ENCODE measurements at regions not wholly inside any gene's neighbourhood (a gene's known extent, or its start where the extent isn't known, plus 50 kb on each side); places are given as distances from the start of the nearest gene placed in this dataset.
"Not testable (repeated sequence)": the region's sequence is repeated elsewhere in the genome, so short reads cannot be mapped to it uniquely, and the experiment has no call there.

DNA sequence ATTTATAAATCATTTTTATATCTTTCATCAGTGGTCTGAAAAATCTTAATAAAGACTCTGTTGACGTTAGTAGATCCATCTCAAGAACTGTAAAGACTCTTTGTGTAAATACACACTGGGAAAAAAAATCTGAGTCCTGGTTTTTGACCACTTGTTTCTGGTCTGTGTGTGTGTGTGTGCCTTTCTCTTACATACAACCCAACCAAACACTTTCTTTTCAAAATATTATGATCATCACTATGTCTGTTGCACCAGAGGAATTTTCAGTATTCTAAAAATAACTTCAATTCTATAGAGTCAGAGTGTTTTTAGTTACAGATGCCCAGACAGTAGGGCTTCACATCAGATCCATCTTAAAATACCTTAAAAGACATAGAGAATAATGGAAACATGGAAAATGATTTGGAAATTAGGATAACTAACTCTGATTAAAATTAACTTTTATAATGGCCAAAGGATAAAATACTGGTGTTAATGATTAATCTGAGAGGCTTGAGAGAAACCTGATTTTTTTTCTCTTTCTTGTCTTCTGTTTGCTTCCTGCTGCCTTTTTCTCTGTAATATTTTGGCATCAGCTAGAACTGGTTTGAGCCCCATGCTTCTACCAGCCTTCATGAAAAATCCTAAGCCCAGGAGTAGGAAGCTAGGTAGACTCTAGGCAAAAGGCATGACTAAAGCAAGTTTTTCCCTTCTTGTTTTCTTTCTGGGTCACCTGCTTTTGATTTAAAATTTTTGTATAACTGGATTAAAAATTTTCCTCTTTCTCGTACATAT, 99.7 kb downstream of the ATXN3L start:
- Histone ChIP-seq H3K4me2 (ENCODE audit: low read length) (no peak overlapping the region), H3K79me1 (ENCODE audit: low read length) (no peaks in the 10 kb centered on the region), H3K27ac (ENCODE audit: low read depth, low read length) (no peak overlapping the region), H3K4me1 (ENCODE audit: control insufficient read depth, low read depth, low read length) (no peaks in the 10 kb centered on the region), H3K4ac (ENCODE audit: low read depth, low read length) (no peak overlapping the region), H3K4me3 (ENCODE audit: low read length) (no peak overlapping the region), H3K56ac (ENCODE audit: low read length) (no peak overlapping the region), H3K23ac (ENCODE audit: low read length) (no peak overlapping the region), H4K5ac (ENCODE audit: low read length) (no peak overlapping the region), H3K79me2 (ENCODE audit: control insufficient read depth, insufficient read depth, low read length) (no peaks in the 10 kb centered on the region), H2BK5ac (ENCODE audit: low read length) (no peak overlapping the region), H2BK120ac (ENCODE audit: low read depth, low read length) (no peak overlapping the region), H2AK5ac (ENCODE audit: low read length) (no peak overlapping the region), H3K9ac (ENCODE audit: low read length) (no peak overlapping the region), H2BK15ac (replicated peaks; ENCODE audit: low read depth) (no peak overlapping the region), H4K8ac (ENCODE audit: low read depth, low read length) (no peak overlapping the region), H3K27me3 (ENCODE audit: insufficient read depth, low read length, poor library complexity) (no peaks in the 10 kb centered on the region), H3K18ac (ENCODE audit: low read length) (no peak overlapping the region), H3K36me3 (ENCODE audit: control insufficient read depth, insufficient read depth, low read length) (no peaks in the 10 kb centered on the region)
- no peak for DNase-seq
- WGBS (ENCODE audit: extremely low coverage, insufficient coverage, low lambda C conversion rate) = no CpG with 5 or more reads among the region's 2 CpGs

DNA sequence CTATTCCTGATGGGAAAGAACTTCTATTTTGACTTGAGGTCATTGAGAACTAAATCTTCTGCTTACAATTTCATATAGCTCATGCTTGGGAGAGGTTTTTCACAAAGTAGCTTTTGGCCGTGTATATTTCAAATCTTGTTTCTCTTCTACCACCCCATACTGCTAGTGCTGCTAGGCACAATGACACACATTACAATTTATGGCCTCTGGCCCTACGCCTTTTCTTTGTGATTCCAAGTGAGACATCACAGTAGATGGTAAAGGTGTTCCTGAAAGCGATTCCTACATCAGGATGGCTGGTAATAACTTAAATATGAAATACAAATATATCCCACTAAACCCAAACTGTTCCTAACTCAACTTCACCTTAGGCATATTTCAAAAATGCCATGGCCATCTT, 101.1 kb downstream of the ATXN3L start:
- Histone ChIP-seq H3K27ac (ENCODE audit: low read depth, low read length) (no peak overlapping the region), H2AK5ac (ENCODE audit: low read length) (no peak overlapping the region), H3K4me2 (ENCODE audit: low read length) (no peak overlapping the region), H2BK5ac (ENCODE audit: low read length) (no peak overlapping the region), H3K56ac (ENCODE audit: low read length) (no peak overlapping the region), H2BK120ac (ENCODE audit: low read depth, low read length) (no peak overlapping the region), H3K79me2 (ENCODE audit: control insufficient read depth, insufficient read depth, low read length) (no peaks in the 10 kb centered on the region), H3K4ac (ENCODE audit: low read depth, low read length) (no peak overlapping the region), H3K27me3 (ENCODE audit: insufficient read depth, low read length, poor library complexity) (no peaks in the 10 kb centered on the region), H3K36me3 (ENCODE audit: control insufficient read depth, insufficient read depth, low read length) (no peaks in the 10 kb centered on the region), H3K4me1 (ENCODE audit: control insufficient read depth, low read depth, low read length) (no peaks in the 10 kb centered on the region), H3K9ac (ENCODE audit: low read length) (no peak overlapping the region), H3K79me1 (ENCODE audit: low read length) (no peaks in the 10 kb centered on the region), H4K5ac (ENCODE audit: low read length) (no peak overlapping the region), H3K23ac (ENCODE audit: low read length) (no peak overlapping the region), H4K8ac (ENCODE audit: low read depth, low read length) (no peak overlapping the region), H2BK15ac (replicated peaks; ENCODE audit: low read depth) (no peak overlapping the region), H3K4me3 (ENCODE audit: low read length) (no peak overlapping the region), H3K18ac (ENCODE audit: low read length) (no peak overlapping the region)
- WGBS (ENCODE audit: extremely low coverage, insufficient coverage, low lambda C conversion rate) = no CpG with 5 or more reads among the region's 3 CpGs
- no peak for DNase-seq

GRCh38 chrX:13216139-13216538, 103.7 kb downstream of the ATXN3L start:
- H3K4ac ChIP-seq (ENCODE audit: low read depth, low read length) = no peak overlapping the region
- no peak overlapping the region for H3K9ac ChIP-seq (ENCODE audit: low read length)
- no peak overlapping the region for H3K27ac ChIP-seq (ENCODE audit: low read depth, low read length)
- no peak overlapping the region for H3K4me2 ChIP-seq (ENCODE audit: low read length)
- H3K79me2 ChIP-seq (ENCODE audit: control insufficient read depth, insufficient read depth, low read length) = no peaks in the 10 kb centered on the region
- no peak overlapping the region for H4K5ac ChIP-seq (ENCODE audit: low read length)
- H2BK5ac ChIP-seq (ENCODE audit: low read length) = no peak overlapping the region
- no peak for DNase-seq
- H3K4me1 ChIP-seq (ENCODE audit: control insufficient read depth, low read depth, low read length) = no peaks in the 10 kb centered on the region
- H3K23ac ChIP-seq (ENCODE audit: low read length) = no peak overlapping the region
- H3K56ac ChIP-seq (ENCODE audit: low read length) = no peak overlapping the region
- H3K36me3 ChIP-seq (ENCODE audit: control insufficient read depth, insufficient read depth, low read length) = no peaks in the 10 kb centered on the region
- no peak overlapping the region for H3K4me3 ChIP-seq (ENCODE audit: low read length)
- no peaks in the 10 kb centered on the region for H3K27me3 ChIP-seq (ENCODE audit: insufficient read depth, low read length, poor library complexity)
- H3K79me1 ChIP-seq (ENCODE audit: low read length) = no peaks in the 10 kb centered on the region
- H2BK120ac ChIP-seq (ENCODE audit: low read depth, low read length) = no peak overlapping the region
- H4K8ac ChIP-seq (ENCODE audit: low read depth, low read length) = no peak overlapping the region
- no CpG with 5 or more reads among the region's 4 CpGs for WGBS (ENCODE audit: extremely low coverage, insufficient coverage, low lambda C conversion rate)
- H2BK15ac ChIP-seq (replicated peaks; ENCODE audit: low read depth) = no peak overlapping the region
- H3K18ac ChIP-seq (ENCODE audit: low read length) = no peak overlapping the region
- no peak overlapping the region for H2AK5ac ChIP-seq (ENCODE audit: low read length)

DNA sequence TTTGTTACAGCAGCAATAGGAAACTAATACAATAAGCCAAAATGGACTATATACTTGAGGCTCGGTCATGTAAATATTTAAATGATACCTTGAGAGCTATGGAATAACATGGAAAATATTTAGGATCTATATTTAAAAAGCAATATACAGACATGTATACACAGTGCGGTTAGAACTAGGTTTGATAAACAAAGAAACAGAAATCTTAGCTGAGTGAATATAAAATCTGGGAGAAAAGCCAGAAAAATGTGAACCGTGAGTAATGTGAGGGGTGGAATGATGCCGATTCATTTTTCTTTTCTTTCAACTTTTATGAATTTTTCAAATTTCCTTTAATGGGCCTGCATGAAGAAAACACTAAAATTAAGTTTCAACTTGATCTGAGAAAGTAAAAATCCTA, 104.1 kb downstream of the ATXN3L start:
- Histone ChIP-seq H4K5ac (ENCODE audit: low read length) (no peak overlapping the region), H3K4ac (ENCODE audit: low read depth, low read length) (no peak overlapping the region), H3K27me3 (ENCODE audit: insufficient read depth, low read length, poor library complexity) (no peaks in the 10 kb centered on the region), H3K27ac (ENCODE audit: low read depth, low read length) (no peak overlapping the region), H4K8ac (ENCODE audit: low read depth, low read length) (no peak overlapping the region), H2BK120ac (ENCODE audit: low read depth, low read length) (no peak overlapping the region), H3K4me3 (ENCODE audit: low read length) (no peak overlapping the region), H2BK5ac (ENCODE audit: low read length) (no peak overlapping the region), H3K79me2 (ENCODE audit: control insufficient read depth, insufficient read depth, low read length) (no peaks in the 10 kb centered on the region), H2AK5ac (ENCODE audit: low read length) (no peak overlapping the region), H3K4me2 (ENCODE audit: low read length) (no peak overlapping the region), H3K79me1 (ENCODE audit: low read length) (no peaks in the 10 kb centered on the region), H3K23ac (ENCODE audit: low read length) (no peak overlapping the region), H3K56ac (ENCODE audit: low read length) (no peak overlapping the region), H3K9ac (ENCODE audit: low read length) (no peak overlapping the region), H3K18ac (ENCODE audit: low read length) (no peak overlapping the region), H3K4me1 (ENCODE audit: control insufficient read depth, low read depth, low read length) (no peaks in the 10 kb centered on the region), H2BK15ac (replicated peaks; ENCODE audit: low read depth) (no peak overlapping the region), H3K36me3 (ENCODE audit: control insufficient read depth, insufficient read depth, low read length) (no peaks in the 10 kb centered on the region)
- no peak for DNase-seq
- no CpG with 5 or more reads among the region's 4 CpGs for WGBS (ENCODE audit: extremely low coverage, insufficient coverage, low lambda C conversion rate)

- Histone ChIP-seq H3K4ac (ENCODE audit: low read depth, low read length) (no peak overlapping the region), H2BK5ac (ENCODE audit: low read length) (no peak overlapping the region), H3K79me2 (ENCODE audit: control insufficient read depth, insufficient read depth, low read length) (no peaks in the 10 kb centered on the region), H3K56ac (ENCODE audit: low read length) (no peak overlapping the region), H3K4me3 (ENCODE audit: low read length) (no peak overlapping the region), H4K8ac (ENCODE audit: low read depth, low read length) (no peak overlapping the region), H3K27ac (ENCODE audit: low read depth, low read length) (no peak overlapping the region), H3K18ac (ENCODE audit: low read length) (no peak overlapping the region), H3K79me1 (ENCODE audit: low read length) (no peaks in the 10 kb centered on the region), H2BK120ac (ENCODE audit: low read depth, low read length) (no peak overlapping the region), H3K23ac (ENCODE audit: low read length) (no peak overlapping the region), H4K5ac (ENCODE audit: low read length) (no peak overlapping the region), H3K27me3 (ENCODE audit: insufficient read depth, low read length, poor library complexity) (no peaks in the 10 kb centered on the region), H2BK15ac (replicated peaks; ENCODE audit: low read depth) (no peak overlapping the region), H2AK5ac (ENCODE audit: low read length) (no peak overlapping the region), H3K4me2 (ENCODE audit: low read length) (no peak overlapping the region), H3K9ac (ENCODE audit: low read length) (no peak overlapping the region), H3K36me3 (ENCODE audit: control insufficient read depth, insufficient read depth, low read length) (no peaks in the 10 kb centered on the region), H3K4me1 (ENCODE audit: control insufficient read depth, low read depth, low read length) (no peaks in the 10 kb centered on the region)
- DNase-seq = no peak
- WGBS (ENCODE audit: extremely low coverage, insufficient coverage, low lambda C conversion rate) = no CpG with 5 or more reads among the region's 1 CpG
Observed at GRCh38 chrX:13212191-13212651, 107.6 kb downstream of the ATXN3L start.

DNA sequence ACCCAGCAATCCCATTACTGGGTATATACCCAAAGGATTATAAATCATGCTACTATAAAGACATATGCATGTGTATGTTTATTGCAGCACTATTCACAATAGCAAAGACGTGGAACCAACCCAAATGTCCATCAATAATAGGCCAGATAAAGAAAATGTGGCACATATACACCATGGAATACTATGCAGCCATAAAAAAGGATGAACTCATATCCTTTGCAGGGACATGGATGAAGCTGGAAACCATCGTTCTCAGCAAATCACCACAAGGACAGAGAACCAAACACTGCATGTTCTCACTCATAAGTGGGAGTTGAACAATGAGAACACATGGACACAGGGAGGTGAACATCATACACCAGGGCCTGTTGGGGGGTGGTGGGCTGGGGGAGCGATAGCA, 109.7 kb downstream of the ATXN3L start:
- not testable (repeated sequence) for H4K8ac ChIP-seq (ENCODE audit: low read depth, low read length); H3K4me3 ChIP-seq (ENCODE audit: low read length); H3K27me3 ChIP-seq (ENCODE audit: insufficient read depth, low read length, poor library complexity)

More for the DNA sequence above, 109.7 kb downstream of the ATXN3L start:
- H2BK5ac ChIP-seq (ENCODE audit: low read length); H3K79me1 ChIP-seq (ENCODE audit: low read length); H3K79me2 ChIP-seq (ENCODE audit: control insufficient read depth, insufficient read depth, low read length); H2BK120ac ChIP-seq (ENCODE audit: low read depth, low read length); H4K5ac ChIP-seq (ENCODE audit: low read length); H3K9ac ChIP-seq (ENCODE audit: low read length); H2AK5ac ChIP-seq (ENCODE audit: low read length); H3K4ac ChIP-seq (ENCODE audit: low read depth, low read length); H2BK15ac ChIP-seq (replicated peaks; ENCODE audit: low read depth); H3K27ac ChIP-seq (ENCODE audit: low read depth, low read length); H3K56ac ChIP-seq (ENCODE audit: low read length); H3K4me1 ChIP-seq (ENCODE audit: control insufficient read depth, low read depth, low read length); H3K23ac ChIP-seq (ENCODE audit: low read length); H3K4me2 ChIP-seq (ENCODE audit: low read length); H3K36me3 ChIP-seq (ENCODE audit: control insufficient read depth, insufficient read depth, low read length); DNase-seq; H3K18ac ChIP-seq (ENCODE audit: low read length): not testable (repeated sequence)
- WGBS (ENCODE audit: extremely low coverage, insufficient coverage, low lambda C conversion rate) = no CpG with 5 or more reads among the region's 3 CpGs
